Retinal pigment epithelial cell (primary cell): ENCODE measurements at regions not wholly inside any gene's neighbourhood (a gene's known extent, or its start where the extent isn't known, plus 50 kb on each side); places are given as distances from the start of the nearest gene placed in this dataset.

Source experiments
- DNase-seq: peaks from one replicate; pipeline ENCODE4 v3.0.0-alpha.2; 2010; ENCODE audit warnings: low read depth
- H3K4me3 ChIP-seq: 2 replicates; pipeline ENCODE4 v1.5.1; 2011; ENCODE audit warnings: mild to moderate bottlenecking, low read length, control low read depth, moderate library complexity
- CTCF ChIP-seq: conservative IDR thresholded peaks from 2 replicates; pipeline ENCODE4 v1.5.1; 2011; ENCODE audit warnings: low read depth, low read length, control low read depth, inconsistent platforms

DNA sequence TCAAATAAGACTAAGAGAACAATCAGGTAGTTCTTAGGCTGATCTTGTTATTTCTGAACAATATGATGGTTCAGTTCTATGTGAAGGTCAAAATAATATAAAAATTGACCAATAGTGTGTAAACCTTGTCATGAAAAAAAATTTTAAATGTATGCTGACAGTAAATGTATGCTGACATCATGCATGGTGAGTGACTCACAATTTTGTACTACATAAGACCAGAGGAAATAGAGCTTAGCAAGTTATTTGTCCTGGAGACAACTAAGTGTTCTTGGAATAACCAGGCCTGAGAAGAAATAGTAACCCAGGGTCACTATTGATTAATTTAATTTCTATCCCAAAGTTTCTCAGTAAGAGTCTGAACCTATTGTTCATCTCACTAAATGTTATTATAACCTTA is 182.2 kb upstream of the PCDH15 start:
- TF ChIP-seq CTCF = no peak
- no peak overlapping the region for H3K4me3 ChIP-seq
- DNase-seq = peak; percentile 24

DNA sequence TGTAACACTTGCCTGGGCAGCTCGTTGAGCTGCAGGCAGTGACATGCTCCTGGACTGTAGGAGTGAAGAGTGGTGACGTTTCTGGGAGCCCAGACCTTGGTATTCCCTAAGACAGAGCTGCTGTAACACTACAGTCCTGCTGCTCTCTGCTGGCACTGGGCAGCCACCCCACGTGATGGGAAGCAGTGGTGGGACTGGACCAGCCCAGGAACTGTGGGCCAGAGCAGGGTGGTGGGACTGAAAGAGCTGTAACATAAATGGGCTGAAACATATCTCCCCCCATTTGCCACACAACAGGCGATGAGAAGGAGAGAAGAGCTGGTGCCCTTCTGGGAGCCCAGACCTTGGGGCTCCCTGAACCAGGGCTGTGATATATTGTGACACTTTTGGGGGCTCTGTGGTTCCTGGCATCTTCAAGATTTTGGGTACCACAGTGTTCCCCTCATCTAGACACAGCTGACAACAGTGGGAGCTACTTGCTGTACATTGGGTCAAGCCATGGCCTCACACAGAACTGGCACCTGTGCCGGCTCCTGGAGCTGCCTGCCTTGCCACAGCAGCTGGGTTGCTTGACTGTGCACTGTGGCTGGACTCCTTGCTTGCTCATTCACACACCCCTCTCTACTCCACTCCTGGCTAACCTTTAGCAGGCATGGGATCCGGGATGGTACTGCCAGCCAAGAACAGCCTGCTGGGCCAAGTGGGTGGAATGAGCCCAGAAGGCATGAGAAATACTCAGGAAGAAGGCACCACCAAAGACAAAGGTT is 161.3 kb upstream of the PCDH15 start:
- TF ChIP-seq CTCF = no peak
- no peak for DNase-seq
- no peak overlapping the region for H3K4me3 ChIP-seq

GRCh38 chr10:54961040-54961439 is 160.0 kb upstream of the PCDH15 start:
- DNase-seq = no peak
- no peak for TF ChIP-seq CTCF
- no peak overlapping the region for H3K4me3 ChIP-seq

- TF ChIP-seq CTCF = no peak
- H3K4me3 ChIP-seq = no peak overlapping the region
- DNase-seq = no peak
Measured at GRCh38 chr10:54958844-54959243, 157.8 kb upstream of the PCDH15 start.

- no peak for DNase-seq
- no peak overlapping the region for H3K4me3 ChIP-seq
- TF ChIP-seq CTCF = no peak
Measured at GRCh38 chr10:54947605-54948004, 146.6 kb upstream of the PCDH15 start.

DNA sequence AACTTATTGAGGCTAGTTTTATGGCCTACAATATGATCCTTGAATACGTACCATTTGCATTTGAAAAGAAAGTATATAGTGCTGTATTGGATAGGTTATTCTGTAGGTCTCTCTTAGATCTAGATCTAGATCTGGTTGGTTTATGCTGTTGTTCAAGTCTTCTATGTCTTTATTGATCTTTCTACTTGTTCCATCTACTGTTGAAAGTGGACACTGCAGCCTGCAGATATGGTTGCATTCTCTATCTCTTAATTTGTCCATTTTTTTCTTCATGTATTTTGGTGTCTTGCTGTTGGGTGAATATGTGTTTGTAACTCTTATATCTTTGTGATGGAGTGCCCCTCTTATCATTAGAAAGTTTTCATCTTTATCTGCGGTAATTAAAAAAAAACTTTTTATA is 139.4 kb upstream of the PCDH15 start:
- TF ChIP-seq CTCF = peak; percentile 43
- DNase-seq = no peak
- no peak overlapping the region for H3K4me3 ChIP-seq

- no peak overlapping the region for H3K4me3 ChIP-seq
- DNase-seq = no peak
- no peak for TF ChIP-seq CTCF
Measured at GRCh38 chr10:54914049-54914448, 113.0 kb upstream of the PCDH15 start.
